ENCODE measurements at regions not wholly inside any gene's neighbourhood (a gene's known extent, or its start where the extent isn't known, plus 50 kb on each side); places are given as distances from the start of the nearest gene placed in this dataset.

DNA sequence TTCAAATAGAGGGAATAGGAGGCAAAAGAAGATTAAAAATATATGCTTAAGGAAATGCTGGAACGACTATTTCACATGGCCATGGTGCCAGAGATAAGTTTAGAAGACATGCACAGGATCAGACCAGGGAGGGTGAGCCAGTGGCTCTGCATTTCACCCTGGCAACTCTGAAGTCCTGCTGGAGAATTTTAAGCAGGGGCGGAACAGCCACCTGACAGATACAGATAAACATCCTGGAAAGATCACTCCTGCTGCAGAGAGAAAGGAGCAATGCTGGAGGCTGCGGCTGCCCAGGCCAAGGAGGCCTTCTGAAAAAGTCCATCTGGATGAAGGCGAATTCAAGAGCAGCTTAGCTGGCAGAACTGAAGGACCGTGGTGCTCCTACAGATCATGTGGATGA, 755.9 kb downstream of the RNF144A start:
- no peak for ATAC-seq
- Histone ChIP-seq H3K4me2 (no peak overlapping the region), H3K27ac (no peak overlapping the region), H3K9me3 (peaks cover 4% of the 10 kb centered on the region; the same call in 1 of the 3 replicates), H3K4me3 (no peak overlapping the region), H3K4me1 (no peaks in the 10 kb centered on the region)
- no peak for DNase-seq (ENCODE audit: low read depth in 1 of 2, low spot score in 1 of 2)
- FAIRE-seq = no peak
- ChIA-PET CTCF (interaction anchor here (1.2 kb wide), 1 partner anchor 11 kb away, joined by 3 read pairs; no protein-coding TSS in a partner anchor), POLR2A (no interaction called here)
- TF ChIP-seq HOXB13 (CRISPR knock-in tag; IDR thresholded peaks at IDR 0.05; ENCODE audit: low read depth) = no peak
- TF ChIP-seq KDM1A (IDR thresholded peaks at IDR 0.05; ENCODE audit: low read depth) = no peak
- TF ChIP-seq, protein P1, sequence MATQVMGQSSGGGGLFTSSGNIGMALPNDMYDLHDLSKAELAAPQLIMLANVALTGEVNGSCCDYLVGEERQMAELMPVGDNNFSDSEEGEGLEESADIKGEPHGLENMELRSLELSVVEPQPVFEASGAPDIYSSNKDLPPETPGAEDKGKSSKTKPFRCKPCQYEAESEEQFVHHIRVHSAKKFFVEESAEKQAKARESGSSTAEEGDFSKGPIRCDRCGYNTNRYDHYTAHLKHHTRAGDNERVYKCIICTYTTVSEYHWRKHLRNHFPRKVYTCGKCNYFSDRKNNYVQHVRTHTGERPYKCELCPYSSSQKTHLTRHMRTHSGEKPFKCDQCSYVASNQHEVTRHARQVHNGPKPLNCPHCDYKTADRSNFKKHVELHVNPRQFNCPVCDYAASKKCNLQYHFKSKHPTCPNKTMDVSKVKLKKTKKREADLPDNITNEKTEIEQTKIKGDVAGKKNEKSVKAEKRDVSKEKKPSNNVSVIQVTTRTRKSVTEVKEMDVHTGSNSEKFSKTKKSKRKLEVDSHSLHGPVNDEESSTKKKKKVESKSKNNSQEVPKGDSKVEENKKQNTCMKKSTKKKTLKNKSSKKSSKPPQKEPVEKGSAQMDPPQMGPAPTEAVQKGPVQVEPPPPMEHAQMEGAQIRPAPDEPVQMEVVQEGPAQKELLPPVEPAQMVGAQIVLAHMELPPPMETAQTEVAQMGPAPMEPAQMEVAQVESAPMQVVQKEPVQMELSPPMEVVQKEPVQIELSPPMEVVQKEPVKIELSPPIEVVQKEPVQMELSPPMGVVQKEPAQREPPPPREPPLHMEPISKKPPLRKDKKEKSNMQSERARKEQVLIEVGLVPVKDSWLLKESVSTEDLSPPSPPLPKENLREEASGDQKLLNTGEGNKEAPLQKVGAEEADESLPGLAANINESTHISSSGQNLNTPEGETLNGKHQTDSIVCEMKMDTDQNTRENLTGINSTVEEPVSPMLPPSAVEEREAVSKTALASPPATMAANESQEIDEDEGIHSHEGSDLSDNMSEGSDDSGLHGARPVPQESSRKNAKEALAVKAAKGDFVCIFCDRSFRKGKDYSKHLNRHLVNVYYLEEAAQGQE (IDR thresholded peaks at IDR 0.05) = no peak
- TF ChIP-seq FOXS1 (CRISPR knock-in tag; IDR thresholded peaks at IDR 0.05) = no peak
- no peak for TF ChIP-seq CHD2 (IDR thresholded peaks at IDR 0.05; ENCODE audit: low read length, partially characterized antibody)
- no peak for TF ChIP-seq ZNF302 (CRISPR knock-in tag; IDR thresholded peaks at IDR 0.05)
- TF ChIP-seq, protein P2, sequence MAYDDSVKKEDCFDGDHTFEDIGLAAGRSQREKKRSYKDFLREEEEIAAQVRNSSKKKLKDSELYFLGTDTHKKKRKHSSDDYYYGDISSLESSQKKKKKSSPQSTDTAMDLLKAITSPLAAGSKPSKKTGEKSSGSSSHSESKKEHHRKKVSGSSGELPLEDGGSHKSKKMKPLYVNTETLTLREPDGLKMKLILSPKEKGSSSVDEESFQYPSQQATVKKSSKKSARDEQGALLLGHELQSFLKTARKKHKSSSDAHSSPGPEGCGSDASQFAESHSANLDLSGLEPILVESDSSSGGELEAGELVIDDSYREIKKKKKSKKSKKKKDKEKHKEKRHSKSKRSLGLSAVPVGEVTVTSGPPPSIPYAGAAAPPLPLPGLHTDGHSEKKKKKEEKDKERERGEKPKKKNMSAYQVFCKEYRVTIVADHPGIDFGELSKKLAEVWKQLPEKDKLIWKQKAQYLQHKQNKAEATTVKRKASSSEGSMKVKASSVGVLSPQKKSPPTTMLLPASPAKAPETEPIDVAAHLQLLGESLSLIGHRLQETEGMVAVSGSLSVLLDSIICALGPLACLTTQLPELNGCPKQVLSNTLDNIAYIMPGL (CRISPR knock-in tag; IDR thresholded peaks at IDR 0.05; ENCODE audit: borderline replicate concordance) = no peak
- 30% methylated on average over 5 of the region's 5 CpGs for WGBS (ENCODE audit: missing lambda C conversion rate)

GRCh38 chr2:7673853-7674252, 756.6 kb downstream of the RNF144A start:
- POLR2A ChIA-PET = no interaction called here
- 17% methylated on average over 2 of the region's 2 CpGs for WGBS (ENCODE audit: missing lambda C conversion rate)
- H3K4me3 ChIP-seq = no peak overlapping the region
- no peak overlapping the region for H3K27ac ChIP-seq
- no peaks in the 10 kb centered on the region for H3K4me1 ChIP-seq
- no peak overlapping the region for H3K4me2 ChIP-seq
- TF ChIP-seq ZC3H11A (IDR thresholded peaks at IDR 0.05) = no peak
- TF ChIP-seq, protein P1 (IDR thresholded peaks at IDR 0.05) = no peak
- TF ChIP-seq, protein P3, sequence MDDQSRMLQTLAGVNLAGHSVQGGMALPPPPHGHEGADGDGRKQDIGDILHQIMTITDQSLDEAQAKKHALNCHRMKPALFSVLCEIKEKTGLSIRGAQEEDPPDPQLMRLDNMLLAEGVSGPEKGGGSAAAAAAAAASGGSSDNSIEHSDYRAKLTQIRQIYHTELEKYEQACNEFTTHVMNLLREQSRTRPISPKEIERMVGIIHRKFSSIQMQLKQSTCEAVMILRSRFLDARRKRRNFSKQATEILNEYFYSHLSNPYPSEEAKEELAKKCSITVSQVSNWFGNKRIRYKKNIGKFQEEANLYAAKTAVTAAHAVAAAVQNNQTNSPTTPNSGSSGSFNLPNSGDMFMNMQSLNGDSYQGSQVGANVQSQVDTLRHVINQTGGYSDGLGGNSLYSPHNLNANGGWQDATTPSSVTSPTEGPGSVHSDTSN (IDR thresholded peaks at IDR 0.05) = no peak
- TF ChIP-seq JUN (IDR thresholded peaks at IDR 0.05) = no peak
- no peak for TF ChIP-seq ZSCAN20 (CRISPR knock-in tag; IDR thresholded peaks at IDR 0.05)
- no peak for TF ChIP-seq RARB (CRISPR knock-in tag; IDR thresholded peaks at IDR 0.05)
- TF ChIP-seq ZNF302 (CRISPR knock-in tag; IDR thresholded peaks at IDR 0.05) = no peak
- no peak for TF ChIP-seq MAZ (IDR thresholded peaks at IDR 0.05; ENCODE audit: borderline replicate concordance, low read depth, low read length)
- TF ChIP-seq NFE2L2 (conservative IDR thresholded peaks at IDR 0.05; ENCODE audit: low read length) = no peak
- TF ChIP-seq ESRRA (IDR thresholded peaks at IDR 0.05; ENCODE audit: borderline replicate concordance, low read length) = no peak
- no peak for TF ChIP-seq CEBPB (IDR thresholded peaks at IDR 0.05)
- no peak for TF ChIP-seq NPAS2 (CRISPR knock-in tag; IDR thresholded peaks at IDR 0.05; ENCODE audit: borderline replicate concordance)
- TF ChIP-seq HEYL (CRISPR knock-in tag; IDR thresholded peaks at IDR 0.05) = no peak
- TF ChIP-seq CHD4 (IDR thresholded peaks at IDR 0.05; ENCODE audit: borderline replicate concordance) = no peak
- no peak for TF ChIP-seq RNF2 (IDR thresholded peaks at IDR 0.05; ENCODE audit: borderline replicate concordance, low read depth)
- TF ChIP-seq JUNB (IDR thresholded peaks at IDR 0.05) = no peak
- no peak for TF ChIP-seq MYC (IDR thresholded peaks at IDR 0.05; ENCODE audit: borderline replicate concordance, low read length)
- no peak for TF ChIP-seq FOSL2 (IDR thresholded peaks at IDR 0.05)
- TF ChIP-seq FOSL2 (CRISPR knock-in tag; IDR thresholded peaks at IDR 0.05) = no peak
- CTCF ChIA-PET = interaction anchor here (1.1 kb wide), 1 partner anchor 180 kb away, joined by 3 read pairs; no protein-coding TSS in a partner anchor
- ATAC-seq = no peak
- no peak for FAIRE-seq
- DNase-seq (ENCODE audit: low read depth in 1 of 2, low spot score in 1 of 2) = no peak
- H3K9me3 ChIP-seq = peaks cover 4% of the 10 kb centered on the region; the same call in 1 of the 3 replicates
